Peyer's patch (tissue), 4 donors: ENCODE measurements at regions not wholly inside any gene's neighbourhood (a gene's known extent, or its start where the extent isn't known, plus 50 kb on each side); places are given as distances from the start of the nearest gene placed in this dataset.

Source experiments
- POLR2A ChIP-seq, 2 donors: fragments of 450-650 bp; IDR thresholded peaks; one replicate each; pipeline ENCODE4 v1.5.1; 2017; ENCODE audit warnings: antibody characterized with exemption in 2 of 2, mild to moderate bottlenecking in 2 of 2, moderate library complexity in 2 of 2
- TF ChIP-seq, protein P1 (sequence below), 6 experiments: fragments of 450-650 bp in 4 of 6; fragments of 200-600 bp in 2 of 6; sonication (generic) in 1 of 6; IDR thresholded peaks; one replicate each; pipeline ENCODE4 v1.5.1; 2017 to 2019; ENCODE audit warnings: antibody characterized with exemption in 6 of 6, mild to moderate bottlenecking in 3 of 6, moderate library complexity in 1 of 6

DNA sequence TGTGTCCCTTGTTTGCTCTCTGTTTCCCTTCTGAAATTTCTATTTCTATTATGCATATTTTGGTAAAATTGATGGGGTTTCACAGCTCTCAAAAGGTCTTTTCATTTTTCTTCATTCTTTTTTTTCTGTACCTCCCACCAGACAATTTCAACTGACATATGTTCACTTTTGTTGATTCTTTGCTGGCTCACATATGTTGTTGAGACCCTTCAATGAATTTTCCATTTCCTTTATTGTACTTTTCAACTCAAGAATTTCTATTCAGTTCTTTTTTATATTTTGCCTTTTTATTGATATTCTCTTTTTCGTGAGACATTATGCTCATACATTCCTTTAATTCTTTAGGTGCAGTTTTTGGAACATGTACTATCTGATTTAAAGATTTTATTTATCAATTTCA, 102.6 kb upstream of the GRIK1 start:
- TF ChIP-seq, protein P1, sequence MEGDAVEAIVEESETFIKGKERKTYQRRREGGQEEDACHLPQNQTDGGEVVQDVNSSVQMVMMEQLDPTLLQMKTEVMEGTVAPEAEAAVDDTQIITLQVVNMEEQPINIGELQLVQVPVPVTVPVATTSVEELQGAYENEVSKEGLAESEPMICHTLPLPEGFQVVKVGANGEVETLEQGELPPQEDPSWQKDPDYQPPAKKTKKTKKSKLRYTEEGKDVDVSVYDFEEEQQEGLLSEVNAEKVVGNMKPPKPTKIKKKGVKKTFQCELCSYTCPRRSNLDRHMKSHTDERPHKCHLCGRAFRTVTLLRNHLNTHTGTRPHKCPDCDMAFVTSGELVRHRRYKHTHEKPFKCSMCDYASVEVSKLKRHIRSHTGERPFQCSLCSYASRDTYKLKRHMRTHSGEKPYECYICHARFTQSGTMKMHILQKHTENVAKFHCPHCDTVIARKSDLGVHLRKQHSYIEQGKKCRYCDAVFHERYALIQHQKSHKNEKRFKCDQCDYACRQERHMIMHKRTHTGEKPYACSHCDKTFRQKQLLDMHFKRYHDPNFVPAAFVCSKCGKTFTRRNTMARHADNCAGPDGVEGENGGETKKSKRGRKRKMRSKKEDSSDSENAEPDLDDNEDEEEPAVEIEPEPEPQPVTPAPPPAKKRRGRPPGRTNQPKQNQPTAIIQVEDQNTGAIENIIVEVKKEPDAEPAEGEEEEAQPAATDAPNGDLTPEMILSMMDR (IDR thresholded peaks at IDR 0.05), result no peak
- TF ChIP-seq POLR2A (IDR thresholded peaks at IDR 0.05), result no peak
